Activated T-helper 9 cell treated with anti-CD3 and anti-CD28 coated beads, Interleukin-2, amount 50 U/mL, for 16 hours (primary cell): ENCODE measurements at regions not wholly inside any gene's neighbourhood (a gene's known extent, or its start where the extent isn't known, plus 50 kb on each side); places are given as distances from the start of the nearest gene placed in this dataset.

Experiments used
- DNase-seq: peaks from one replicate; pipeline ENCODE4 v3.0.0-alpha.2; 2020; ENCODE audit warnings: low read depth

DNA sequence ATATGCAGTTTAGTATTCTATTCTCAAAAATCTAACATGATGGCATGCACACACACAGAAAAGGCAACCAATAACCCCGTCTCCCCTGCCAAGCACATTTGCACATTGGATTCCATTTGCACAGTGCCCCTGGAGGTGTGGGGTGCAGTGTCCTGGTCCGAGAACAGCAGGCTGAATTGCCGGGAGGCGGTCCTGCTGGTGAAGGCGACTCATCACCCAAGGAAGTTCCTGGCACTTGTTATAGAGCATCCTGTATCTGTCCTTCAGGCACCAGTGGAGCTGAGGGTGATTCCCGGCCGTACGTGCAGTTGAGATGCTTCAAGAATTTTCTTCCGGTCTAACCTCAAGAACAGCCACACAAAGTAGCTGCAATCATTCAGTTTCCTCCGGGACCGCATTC lies 73.0 kb upstream of the RAB12 start:
- no peak for DNase-seq

DNA sequence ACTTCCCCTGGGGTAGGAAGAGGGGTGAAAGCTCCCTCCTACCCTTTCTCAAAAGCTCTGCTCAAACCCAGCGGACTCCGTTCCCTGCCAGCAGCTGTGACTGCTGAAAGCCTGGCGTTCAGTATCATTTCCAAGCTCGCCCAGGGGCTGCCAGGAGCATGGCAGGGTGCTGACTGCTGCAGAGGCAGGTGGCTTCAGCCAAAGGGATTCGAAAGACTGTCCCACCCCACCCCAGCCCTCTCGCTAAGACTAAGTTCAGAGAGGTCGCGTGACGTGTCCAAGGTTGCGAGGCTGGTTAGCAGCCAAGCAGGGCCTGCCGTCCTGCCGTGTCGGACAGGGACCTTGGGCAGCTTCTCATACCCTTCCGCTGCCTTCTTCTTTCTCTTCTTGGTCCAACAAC lies 72.3 kb upstream of the RAB12 start:
- DNase-seq, result no peak

DNA sequence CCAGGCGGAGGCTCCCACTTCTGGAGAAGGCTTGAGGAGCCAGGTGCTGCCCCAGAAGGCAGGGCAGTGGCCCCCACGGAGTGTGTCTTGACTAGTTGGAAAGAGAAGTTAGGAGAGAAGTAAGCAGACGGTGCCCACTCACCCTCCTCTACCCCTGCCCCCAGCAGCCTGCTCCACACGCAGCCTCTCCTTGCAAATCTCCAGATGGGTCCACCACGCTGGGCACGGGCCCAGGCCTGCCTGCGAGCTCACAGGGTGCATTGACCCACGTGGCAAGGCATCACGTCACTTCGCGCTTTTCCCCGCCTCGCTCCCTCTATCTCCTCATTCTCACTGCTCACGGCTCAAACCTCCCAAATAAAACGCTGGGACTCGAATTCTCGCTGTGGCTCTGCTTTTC lies 71.8 kb upstream of the RAB12 start:
- DNase-seq, result no peak

DNA sequence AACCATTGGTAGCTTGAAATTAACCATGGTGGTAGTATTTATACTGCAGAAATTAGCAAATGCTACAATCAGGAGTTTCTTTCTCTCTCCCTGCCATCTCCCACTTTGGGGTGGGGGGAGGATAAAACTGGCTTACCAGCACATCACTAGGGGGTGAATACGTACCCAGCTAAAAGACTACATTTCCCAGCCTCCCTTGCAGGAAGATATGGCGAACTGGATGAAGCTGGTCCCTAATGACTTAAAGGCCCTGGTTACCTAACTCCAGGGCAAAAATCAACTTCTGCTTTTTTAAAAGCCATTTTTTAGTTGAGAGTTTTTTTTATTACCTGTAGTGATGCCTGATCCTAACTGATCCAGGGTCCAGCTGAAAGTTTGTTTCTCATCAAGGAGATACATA lies 70.3 kb upstream of the RAB12 start:
- no peak for DNase-seq

DNA sequence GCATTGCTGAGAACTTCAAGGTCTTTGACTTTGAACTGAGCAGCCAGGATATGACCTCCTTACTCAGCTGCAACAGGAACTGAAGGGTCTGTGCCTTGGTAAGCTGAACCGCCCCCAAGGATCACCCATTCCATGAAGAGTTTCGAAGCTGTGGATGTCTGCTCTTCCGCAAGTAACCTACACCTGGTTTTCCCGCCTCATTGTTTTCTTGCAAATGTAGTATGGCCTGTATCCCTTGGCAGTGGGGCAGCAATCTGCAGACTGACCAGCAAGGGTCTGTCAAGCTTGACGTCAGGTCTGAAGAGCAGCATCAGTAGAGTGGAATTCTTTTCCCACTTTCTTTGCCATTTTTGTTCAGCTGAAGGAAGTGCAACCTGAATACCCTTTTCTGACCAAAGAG lies 62.6 kb upstream of the RAB12 start:
- no peak for DNase-seq

DNA sequence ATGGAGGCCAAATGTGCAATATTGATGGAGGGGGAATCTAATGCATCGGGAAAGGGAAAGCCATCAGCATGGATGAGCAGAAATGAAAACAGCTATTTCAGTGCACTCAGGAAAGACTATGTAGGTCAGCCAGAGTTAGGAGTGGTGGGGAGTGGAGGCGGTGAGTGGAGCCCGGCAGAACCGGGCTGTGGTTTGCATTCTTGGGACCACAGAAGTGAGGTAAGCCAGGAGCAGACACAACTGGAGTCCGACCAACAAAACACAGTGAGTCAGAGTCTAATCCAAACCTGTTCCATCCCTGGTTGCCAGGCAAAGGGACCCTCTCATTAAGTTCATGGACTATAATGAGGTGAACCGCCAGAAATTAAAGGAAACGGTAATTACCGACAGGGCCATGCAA lies 61.1 kb upstream of the RAB12 start:
- DNase-seq, result no peak

DNA sequence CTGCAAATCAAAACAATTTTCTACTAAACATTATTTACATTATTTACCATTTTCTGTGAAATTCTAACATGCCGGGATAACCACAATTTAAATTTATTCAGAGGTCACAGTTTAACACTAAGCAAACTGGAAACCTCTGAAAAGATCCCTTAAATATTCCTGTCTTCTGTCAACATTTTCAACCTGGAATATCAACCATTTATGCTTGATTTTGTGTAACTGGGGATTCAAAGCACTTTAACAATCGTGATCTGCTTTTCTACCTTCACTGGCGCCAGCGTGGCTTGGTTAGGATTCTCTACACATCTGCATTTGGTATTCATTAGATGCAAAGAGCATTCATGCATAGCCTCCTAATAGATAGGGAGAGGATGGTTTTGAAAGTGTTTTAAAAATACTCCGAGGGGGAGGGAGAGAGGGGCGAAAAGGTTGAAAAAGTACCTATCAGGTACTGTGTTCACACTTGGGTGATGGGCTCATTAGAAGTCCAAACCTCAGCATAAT lies 59.9 kb upstream of the RAB12 start:
- no peak for DNase-seq

DNA sequence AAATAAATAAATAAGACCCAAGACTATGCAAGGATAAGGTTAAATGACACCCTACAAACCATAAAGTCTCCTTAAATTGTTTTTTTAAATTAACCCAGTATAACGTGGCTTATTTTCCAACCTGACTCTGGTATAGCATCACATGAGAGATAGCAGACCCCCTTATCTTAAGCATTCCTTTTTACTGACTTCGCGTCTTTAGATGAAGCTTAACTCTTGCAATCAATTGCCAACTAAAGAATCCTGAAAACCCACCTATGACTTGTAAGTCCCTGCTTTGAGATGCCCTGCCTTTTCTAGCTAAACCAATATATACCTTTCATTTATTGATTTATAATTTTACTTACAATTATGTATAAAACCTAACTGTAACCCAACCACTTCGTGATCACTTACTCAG lies 57.1 kb upstream of the RAB12 start:
- DNase-seq, result no peak

DNA sequence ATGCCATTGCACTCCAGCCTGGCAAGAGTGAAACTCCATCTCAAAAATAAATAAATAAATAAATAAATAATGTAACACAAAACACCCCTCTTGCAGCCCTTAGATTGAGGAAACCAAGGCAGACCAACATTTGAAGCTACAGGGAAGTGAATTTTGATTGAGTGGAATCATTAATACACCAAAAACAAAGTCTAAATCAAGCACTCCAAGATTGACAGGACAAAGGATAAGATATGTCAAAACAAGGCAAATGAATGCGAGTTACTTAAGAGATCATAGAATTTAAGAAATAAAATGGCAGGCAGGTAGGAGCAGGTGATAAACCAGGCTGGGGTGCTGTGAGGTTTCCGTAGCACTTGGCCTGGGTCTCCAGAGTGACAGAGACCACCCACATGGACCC lies 54.9 kb upstream of the RAB12 start:
- DNase-seq, result no peak

DNA sequence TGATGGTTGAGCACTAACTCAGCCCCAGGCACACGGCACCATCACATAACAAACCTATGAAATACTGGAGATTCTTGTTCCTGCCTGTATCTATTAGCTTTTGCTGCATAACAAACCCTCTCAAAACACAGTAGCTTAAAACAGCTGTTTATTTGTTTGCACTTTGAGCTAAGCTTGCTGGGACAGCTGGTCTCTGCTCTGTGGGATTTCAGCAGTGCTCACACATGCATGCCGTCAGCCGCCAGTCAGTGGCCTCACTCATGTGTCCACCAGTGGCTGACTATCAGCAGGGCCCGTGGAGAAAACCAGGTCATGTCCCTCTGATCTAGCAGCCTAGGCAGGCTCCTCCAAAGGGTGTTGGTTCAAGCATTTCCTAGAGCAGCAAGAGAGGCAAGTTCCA lies 52.8 kb upstream of the RAB12 start:
- no peak for DNase-seq
